GM12891 (cell line): ENCODE measurements at regions not wholly inside any gene's neighbourhood (a gene's known extent, or its start where the extent isn't known, plus 50 kb on each side); places are given as distances from the start of the nearest gene placed in this dataset.

Experiments
- PAX5 ChIP-seq: IDR thresholded peaks from 2 replicates; pipeline ENCODE4 v1.6.1; 2011; ENCODE audit warnings: low read length, moderate library complexity, mild to moderate bottlenecking; ENCODE audit not compliant: insufficient read depth, severe bottlenecking
- POLR2A ChIP-seq: IDR thresholded peaks from 2 replicates; pipeline ENCODE4 v1.6.1; 2011; ENCODE audit warnings: low read depth, low read length, control low read depth
- POLR2AphosphoS5 ChIP-seq: IDR thresholded peaks from 2 replicates; pipeline ENCODE4 v1.6.1; 2011; ENCODE audit warnings: low read depth, low read length, control low read depth
- POU2F2 ChIP-seq: IDR thresholded peaks from 2 replicates; pipeline ENCODE4 v1.6.1; 2011; ENCODE audit warnings: low read depth, mild to moderate bottlenecking, control low read depth, low read length, moderate library complexity
- SPI1 ChIP-seq: IDR thresholded peaks from 2 replicates; pipeline ENCODE4 v1.6.1; 2011; ENCODE audit warnings: low read depth, low read length, control low read depth
- TAF1 ChIP-seq: IDR thresholded peaks from 2 replicates; pipeline ENCODE4 v1.6.1; 2011; ENCODE audit warnings: low read depth, low read length, control low read depth

GRCh38 chr6:140729521-140729920, 1355.1 kb upstream of the CITED2 start:
- TF ChIP-seq POLR2A (no peak), POU2F2 (no peak), TAF1 (no peak), PAX5 (no peak), POLR2AphosphoS5 (no peak), SPI1 (no peak)
